Ascending aorta (tissue), 2 donors: ENCODE measurements at regions not wholly inside any gene's neighbourhood (a gene's known extent, or its start where the extent isn't known, plus 50 kb on each side); places are given as distances from the start of the nearest gene placed in this dataset.

Experiments
- DNase-seq, 2 donors: peaks; one replicate each; pipeline ENCODE4 v3.0.0-alpha.2; 2019; ENCODE audit warnings: low spot score in 2 of 2
- H3K27ac ChIP-seq, 2 donors: fragments of 200-600 bp; sonication (generic); one replicate each; pipeline ENCODE4 v1.5.1; 2016 to 2017; ENCODE audit warnings: mild to moderate bottlenecking in 1 of 2
- H3K27me3 ChIP-seq: fragments of 200-600 bp; sonication (generic); one replicate; pipeline ENCODE4 v1.5.1; 2017
- H3K36me3 ChIP-seq, 2 donors: fragments of 200-600 bp; sonication (generic); one replicate each; pipeline ENCODE4 v1.5.1; 2016
- H3K4me1 ChIP-seq, 2 donors: fragments of 200-600 bp; sonication (generic); one replicate each; pipeline ENCODE4 v1.5.1; 2016 to 2017; ENCODE audit warnings: mild to moderate bottlenecking in 1 of 2
- H3K4me3 ChIP-seq, 2 donors: fragments of 200-600 bp; sonication (generic); one replicate each; pipeline ENCODE4 v1.5.1; 2016 to 2017; ENCODE audit warnings: mild to moderate bottlenecking in 1 of 2
- H3K9me3 ChIP-seq, 2 donors: fragments of 200-600 bp; sonication (generic); one replicate each; pipeline ENCODE4 v1.5.1; 2016
- CTCF ChIP-seq, 3 experiments: fragments of 200-600 bp in 2 of 3; fragments of 450-650 bp in 1 of 3; sonication (generic) in 2 of 3; IDR thresholded peaks; one replicate each; pipeline ENCODE4 v1.5.1; 2016 to 2019; ENCODE audit warnings: antibody characterized with exemption in 3 of 3, mild to moderate bottlenecking in 1 of 3, moderate library complexity in 1 of 3
- intact Hi-C: fragments of 100-400 bp; cut with DNase I; formaldehyde crosslinking; loops from one replicate; pipeline ENCODE4 v1.15.1; 2023

GRCh38 chr6:8276148-8276547 lies 159.2 kb downstream of the SLC35B3 start:
- no peak for TF ChIP-seq CTCF (IDR thresholded peaks at IDR 0.05)
- Histone ChIP-seq H3K27me3 (no peaks in the 10 kb centered on the region), H3K27ac (no peak overlapping the region), H3K4me1 (no peaks in the 10 kb centered on the region), H3K4me3 (no peak overlapping the region), H3K36me3 (no peaks in the 10 kb centered on the region), H3K9me3 (no peaks in the 10 kb centered on the region)
- no peak for DNase-seq
- intact Hi-C loops = no loop called here

DNA sequence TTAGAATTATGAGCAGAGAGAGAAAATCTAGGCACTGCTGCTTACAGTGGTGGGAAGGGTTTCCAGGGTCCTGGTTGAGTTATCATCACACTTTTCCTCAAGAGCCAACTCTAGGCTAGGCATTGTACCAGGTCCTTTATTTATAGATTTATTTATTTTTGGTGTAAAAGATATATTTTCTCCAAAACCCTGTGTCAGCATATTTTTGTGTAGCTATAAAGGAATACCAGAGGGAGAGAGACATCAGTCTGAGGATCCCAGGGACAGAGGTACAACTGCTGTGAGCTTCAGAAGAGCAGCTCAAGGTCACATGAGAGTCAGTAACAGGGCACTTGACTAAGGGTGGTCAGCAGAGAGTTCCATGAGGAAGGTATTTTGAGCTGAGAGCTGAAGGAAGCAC lies 159.7 kb downstream of the SLC35B3 start:
- intact Hi-C loops = no loop called here
- H3K9me3 ChIP-seq = no peaks in the 10 kb centered on the region
- no peak for DNase-seq
- no peak overlapping the region for H3K4me3 ChIP-seq
- H3K27ac ChIP-seq = no peak overlapping the region
- no peak for TF ChIP-seq CTCF (IDR thresholded peaks at IDR 0.05)
- H3K36me3 ChIP-seq = no peaks in the 10 kb centered on the region
- H3K4me1 ChIP-seq = no peaks in the 10 kb centered on the region
- no peaks in the 10 kb centered on the region for H3K27me3 ChIP-seq

GRCh38 chr6:8274226-8274625 lies 161.1 kb downstream of the SLC35B3 start:
- Histone ChIP-seq H3K36me3 (no peaks in the 10 kb centered on the region), H3K27ac (no peak overlapping the region), H3K27me3 (no peaks in the 10 kb centered on the region), H3K4me1 (no peaks in the 10 kb centered on the region), H3K4me3 (no peak overlapping the region), H3K9me3 (no peaks in the 10 kb centered on the region)
- intact Hi-C loops = no loop called here
- TF ChIP-seq CTCF (IDR thresholded peaks at IDR 0.05) = no peak
- DNase-seq = no peak

DNA sequence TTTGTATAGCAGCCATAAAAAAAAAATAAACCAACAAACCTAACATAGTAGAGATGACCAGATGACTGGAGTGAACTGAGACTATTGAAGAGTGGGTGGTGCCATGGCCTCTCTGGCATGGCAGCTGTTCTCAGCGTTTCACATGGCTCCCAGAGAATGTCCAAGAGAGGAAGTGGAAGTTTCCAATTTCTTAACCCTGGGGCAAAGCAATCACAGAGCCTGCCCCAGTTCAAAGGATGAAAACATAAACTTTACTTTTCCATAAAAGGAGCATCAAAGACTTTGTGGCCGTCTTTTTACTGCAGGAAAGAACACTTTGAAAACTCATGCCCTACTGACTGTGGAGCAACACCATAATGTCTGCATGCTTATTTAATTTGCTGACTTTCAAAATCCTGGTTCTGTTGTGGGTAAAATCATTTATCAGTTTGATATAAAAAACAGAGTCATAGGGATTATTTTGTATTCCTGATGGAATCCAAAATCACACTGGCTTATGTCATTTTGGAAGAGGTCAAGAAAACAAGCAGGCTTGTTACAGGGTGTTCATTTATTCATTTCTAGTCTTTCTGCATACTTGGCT lies 165.4 kb downstream of the SLC35B3 start:
- no peak overlapping the region for H3K27ac ChIP-seq
- H3K36me3 ChIP-seq = no peaks in the 10 kb centered on the region
- TF ChIP-seq CTCF (IDR thresholded peaks at IDR 0.05) = no peak
- no peaks in the 10 kb centered on the region for H3K9me3 ChIP-seq
- intact Hi-C loops = no loop called here
- no peaks in the 10 kb centered on the region for H3K4me1 ChIP-seq
- no peak for DNase-seq
- no peaks in the 10 kb centered on the region for H3K27me3 ChIP-seq
- H3K4me3 ChIP-seq = no peak overlapping the region

GRCh38 chr6:8269094-8269493 lies 166.3 kb downstream of the SLC35B3 start:
- no peak for DNase-seq
- no peak for TF ChIP-seq CTCF (IDR thresholded peaks at IDR 0.05)
- Histone ChIP-seq H3K27ac (no peak overlapping the region), H3K36me3 (no peaks in the 10 kb centered on the region), H3K4me3 (no peak overlapping the region), H3K9me3 (no peaks in the 10 kb centered on the region), H3K27me3 (no peaks in the 10 kb centered on the region), H3K4me1 (no peaks in the 10 kb centered on the region)
- intact Hi-C loops = no loop called here

DNA sequence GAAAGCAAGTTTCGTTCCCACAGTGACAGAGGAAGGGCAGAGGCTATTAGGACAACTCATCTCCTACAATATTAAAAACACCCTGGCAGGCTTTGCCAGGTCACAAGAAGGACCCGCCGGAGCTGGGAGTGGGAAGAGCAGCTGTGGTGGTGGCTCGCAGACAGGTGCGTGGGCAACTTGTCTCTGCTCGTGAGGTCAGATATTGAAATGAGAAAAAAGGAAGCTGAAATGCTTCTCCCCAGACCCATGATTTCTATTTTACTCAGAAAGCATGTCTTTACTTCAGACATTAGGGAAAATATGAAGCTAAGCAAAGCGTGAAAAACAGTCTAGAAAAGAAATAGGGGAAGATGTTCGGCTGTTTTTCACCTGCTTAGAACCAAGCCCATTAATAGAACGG lies 166.3 kb upstream of the EEF1E1 start:
- Histone ChIP-seq H3K27ac (no peak overlapping the region), H3K36me3 (no peaks in the 10 kb centered on the region), H3K9me3 (no peaks in the 10 kb centered on the region), H3K4me1 (no peaks in the 10 kb centered on the region), H3K27me3 (no peaks in the 10 kb centered on the region), H3K4me3 (no peak overlapping the region)
- TF ChIP-seq CTCF (IDR thresholded peaks at IDR 0.05) = no peak
- no peak for DNase-seq
- intact Hi-C loops = no loop called here
